ENCODE measurements at regions not wholly inside any gene's neighbourhood (a gene's known extent, or its start where the extent isn't known, plus 50 kb on each side); places are given as distances from the start of the nearest gene placed in this dataset.

- TF ChIP-seq GATA2 (IDR thresholded peaks at IDR 0.05; ENCODE audit: low read depth, low read length), result no peak
- TF ChIP-seq GATA3 (IDR thresholded peaks at IDR 0.05; ENCODE audit: low read depth, low read length), result no peak
These were observed 309.5 kb downstream of the C11orf87 start for GRCh38 chr11:109731451-109731850.

- no peak for TF ChIP-seq GATA2 (IDR thresholded peaks at IDR 0.05; ENCODE audit: low read depth, low read length)
- no peak for TF ChIP-seq GATA3 (IDR thresholded peaks at IDR 0.05; ENCODE audit: low read depth, low read length)
These were observed 311.3 kb downstream of the C11orf87 start for GRCh38 chr11:109733245-109733644.

GRCh38 chr11:109734566-109734965, 312.6 kb downstream of the C11orf87 start:
- TF ChIP-seq GATA2 (IDR thresholded peaks at IDR 0.05; ENCODE audit: low read depth, low read length) (no peak), GATA3 (IDR thresholded peaks at IDR 0.05; ENCODE audit: low read depth, low read length) (no peak)

GRCh38 chr11:109735128-109735527, 313.1 kb downstream of the C11orf87 start:
- no peak for TF ChIP-seq GATA2 (IDR thresholded peaks at IDR 0.05; ENCODE audit: low read depth, low read length)
- no peak for TF ChIP-seq GATA3 (IDR thresholded peaks at IDR 0.05; ENCODE audit: low read depth, low read length)

GRCh38 chr11:109739379-109739778, 317.4 kb downstream of the C11orf87 start:
- no peak for TF ChIP-seq GATA3 (IDR thresholded peaks at IDR 0.05; ENCODE audit: low read depth, low read length)
- TF ChIP-seq GATA2 (IDR thresholded peaks at IDR 0.05; ENCODE audit: low read depth, low read length), result no peak

GRCh38 chr11:109745996-109746625, 324.1 kb downstream of the C11orf87 start:
- TF ChIP-seq GATA3 (IDR thresholded peaks at IDR 0.05; ENCODE audit: low read depth, low read length) (no peak), GATA2 (IDR thresholded peaks at IDR 0.05; ENCODE audit: low read depth, low read length) (no peak)

- no peak for TF ChIP-seq GATA2 (IDR thresholded peaks at IDR 0.05; ENCODE audit: low read depth, low read length)
- TF ChIP-seq GATA3 (IDR thresholded peaks at IDR 0.05; ENCODE audit: low read depth, low read length), result no peak
These were observed 325.8 kb downstream of the C11orf87 start for GRCh38 chr11:109747839-109748238.

- TF ChIP-seq GATA2 (IDR thresholded peaks at IDR 0.05; ENCODE audit: low read depth, low read length) (no peak), GATA3 (IDR thresholded peaks at IDR 0.05; ENCODE audit: low read depth, low read length) (no peak)
These were observed 327.5 kb downstream of the C11orf87 start for GRCh38 chr11:109749476-109749875.

- TF ChIP-seq GATA3 (IDR thresholded peaks at IDR 0.05; ENCODE audit: low read depth, low read length), result no peak
- no peak for TF ChIP-seq GATA2 (IDR thresholded peaks at IDR 0.05; ENCODE audit: low read depth, low read length)
These were observed 329.0 kb downstream of the C11orf87 start for GRCh38 chr11:109750964-109751363.

GRCh38 chr11:109752212-109752825, 330.3 kb downstream of the C11orf87 start:
- TF ChIP-seq GATA2 (IDR thresholded peaks at IDR 0.05; ENCODE audit: low read depth, low read length) (no peak), GATA3 (IDR thresholded peaks at IDR 0.05; ENCODE audit: low read depth, low read length) (no peak)

GRCh38 chr11:109756521-109756920, 334.5 kb downstream of the C11orf87 start:
- no peak for TF ChIP-seq GATA3 (IDR thresholded peaks at IDR 0.05; ENCODE audit: low read depth, low read length)
- TF ChIP-seq GATA2 (IDR thresholded peaks at IDR 0.05; ENCODE audit: low read depth, low read length), result no peak

GRCh38 chr11:109756951-109757350, 335.0 kb downstream of the C11orf87 start:
- TF ChIP-seq GATA3 (IDR thresholded peaks at IDR 0.05; ENCODE audit: low read depth, low read length), result no peak
- no peak for TF ChIP-seq GATA2 (IDR thresholded peaks at IDR 0.05; ENCODE audit: low read depth, low read length)

GRCh38 chr11:109762546-109762945, 330.6 kb upstream of the ZC3H12C start:
- no peak for TF ChIP-seq GATA3 (IDR thresholded peaks at IDR 0.05; ENCODE audit: low read depth, low read length)
- TF ChIP-seq GATA2 (IDR thresholded peaks at IDR 0.05; ENCODE audit: low read depth, low read length), result no peak

GRCh38 chr11:109765709-109766311, 327.4 kb upstream of the ZC3H12C start:
- TF ChIP-seq GATA2 (IDR thresholded peaks at IDR 0.05; ENCODE audit: low read depth, low read length) (no peak), GATA3 (IDR thresholded peaks at IDR 0.05; ENCODE audit: low read depth, low read length) (no peak)

- TF ChIP-seq GATA3 (IDR thresholded peaks at IDR 0.05; ENCODE audit: low read depth, low read length), result no peak
- peak; percentile 46 for TF ChIP-seq GATA2 (IDR thresholded peaks at IDR 0.05; ENCODE audit: low read depth, low read length)
These were observed 323.3 kb upstream of the ZC3H12C start for GRCh38 chr11:109769858-109770257.

Data from SH-SY5Y (cell line).